ENCODE measurements at regions not wholly inside any gene's neighbourhood (a gene's known extent, or its start where the extent isn't known, plus 50 kb on each side); places are given as distances from the start of the nearest gene placed in this dataset.

DNA sequence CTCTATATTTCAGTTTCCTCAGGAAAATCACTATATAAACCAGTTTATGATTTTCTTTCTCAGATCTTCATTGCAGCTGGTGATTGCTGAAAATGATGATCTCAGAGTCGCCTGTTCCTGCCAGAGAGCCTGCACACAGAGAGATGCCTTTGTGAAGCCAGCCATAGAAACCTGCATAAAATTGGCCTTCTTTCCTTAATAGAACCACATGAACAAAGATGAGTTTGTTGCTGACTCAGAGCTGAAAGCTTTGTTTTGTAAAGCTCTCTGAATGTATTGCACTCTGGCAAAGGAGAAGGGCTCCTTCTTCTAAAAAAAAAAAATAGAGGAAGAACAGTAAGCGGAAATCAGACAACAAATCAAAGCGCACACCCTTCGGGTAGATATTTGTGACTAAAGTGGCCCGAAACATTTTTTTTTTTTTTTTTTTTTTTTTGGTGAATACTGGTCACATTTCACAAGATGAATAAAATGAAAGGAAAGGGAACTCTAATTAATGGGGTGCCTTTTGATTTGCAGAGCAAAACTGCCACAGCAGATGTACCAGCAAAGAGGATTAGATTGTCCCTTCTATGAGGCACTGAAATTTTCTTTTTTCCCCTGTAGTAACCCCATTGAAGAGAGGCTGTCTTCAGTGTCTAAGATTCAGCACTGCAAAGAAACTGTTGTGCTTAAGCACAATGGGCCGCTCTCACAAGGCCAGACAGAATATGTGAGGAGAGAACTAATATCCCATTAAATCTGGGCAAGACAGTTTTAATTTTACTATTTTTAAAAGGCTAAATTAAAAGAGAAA lies 75.1 kb upstream of the PTPRZ1 start:
- Histone ChIP-seq H3K4me3 (ENCODE audit: low read depth in 2 of 2, low read length in 2 of 2) (no peak overlapping the region), H3K27me3 (ENCODE audit: control insufficient read depth, insufficient read depth, low read length) (no peaks in the 10 kb centered on the region), H3K27ac (ENCODE audit: low read length) (no peak overlapping the region), H3K36me3 (ENCODE audit: control insufficient read depth, insufficient read depth, low read length) (no peaks in the 10 kb centered on the region), H3K9me3 (ENCODE audit: control insufficient read depth, insufficient read depth, low read depth, low read length) (no peaks in the 10 kb centered on the region), H3K4me1 (ENCODE audit: control insufficient read depth, insufficient read depth, low read length) (no peaks in the 10 kb centered on the region)
- intact Hi-C loops (cut with micrococcal nuclease; ENCODE audit: unreplicated experiment) = no loop called here
- ATAC-seq (no peak), DNase-seq (ENCODE audit: low read depth, low spot score) (no peak)
- in situ Hi-C loops (cut with HindIII; ENCODE audit: low pct_unique_long_range_greater_than_20kb, low sequenced_read_pairs) = no loop called here
- POLR2A ChIA-PET = no interaction called here
- TF ChIP-seq, protein P1, sequence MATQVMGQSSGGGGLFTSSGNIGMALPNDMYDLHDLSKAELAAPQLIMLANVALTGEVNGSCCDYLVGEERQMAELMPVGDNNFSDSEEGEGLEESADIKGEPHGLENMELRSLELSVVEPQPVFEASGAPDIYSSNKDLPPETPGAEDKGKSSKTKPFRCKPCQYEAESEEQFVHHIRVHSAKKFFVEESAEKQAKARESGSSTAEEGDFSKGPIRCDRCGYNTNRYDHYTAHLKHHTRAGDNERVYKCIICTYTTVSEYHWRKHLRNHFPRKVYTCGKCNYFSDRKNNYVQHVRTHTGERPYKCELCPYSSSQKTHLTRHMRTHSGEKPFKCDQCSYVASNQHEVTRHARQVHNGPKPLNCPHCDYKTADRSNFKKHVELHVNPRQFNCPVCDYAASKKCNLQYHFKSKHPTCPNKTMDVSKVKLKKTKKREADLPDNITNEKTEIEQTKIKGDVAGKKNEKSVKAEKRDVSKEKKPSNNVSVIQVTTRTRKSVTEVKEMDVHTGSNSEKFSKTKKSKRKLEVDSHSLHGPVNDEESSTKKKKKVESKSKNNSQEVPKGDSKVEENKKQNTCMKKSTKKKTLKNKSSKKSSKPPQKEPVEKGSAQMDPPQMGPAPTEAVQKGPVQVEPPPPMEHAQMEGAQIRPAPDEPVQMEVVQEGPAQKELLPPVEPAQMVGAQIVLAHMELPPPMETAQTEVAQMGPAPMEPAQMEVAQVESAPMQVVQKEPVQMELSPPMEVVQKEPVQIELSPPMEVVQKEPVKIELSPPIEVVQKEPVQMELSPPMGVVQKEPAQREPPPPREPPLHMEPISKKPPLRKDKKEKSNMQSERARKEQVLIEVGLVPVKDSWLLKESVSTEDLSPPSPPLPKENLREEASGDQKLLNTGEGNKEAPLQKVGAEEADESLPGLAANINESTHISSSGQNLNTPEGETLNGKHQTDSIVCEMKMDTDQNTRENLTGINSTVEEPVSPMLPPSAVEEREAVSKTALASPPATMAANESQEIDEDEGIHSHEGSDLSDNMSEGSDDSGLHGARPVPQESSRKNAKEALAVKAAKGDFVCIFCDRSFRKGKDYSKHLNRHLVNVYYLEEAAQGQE (IDR thresholded peaks at IDR 0.05; ENCODE audit: insufficient read depth in 1 of 2, low read depth in 2 of 2, low read length in 1 of 2) = no peak
- TF ChIP-seq TCF7L2 (IDR thresholded peaks at IDR 0.05; ENCODE audit: low read depth, low read length) = no peak
- TF ChIP-seq POLR2AphosphoS5 (IDR thresholded peaks at IDR 0.05; ENCODE audit: low read depth, low read length) = no peak
- TF ChIP-seq, protein P2, sequence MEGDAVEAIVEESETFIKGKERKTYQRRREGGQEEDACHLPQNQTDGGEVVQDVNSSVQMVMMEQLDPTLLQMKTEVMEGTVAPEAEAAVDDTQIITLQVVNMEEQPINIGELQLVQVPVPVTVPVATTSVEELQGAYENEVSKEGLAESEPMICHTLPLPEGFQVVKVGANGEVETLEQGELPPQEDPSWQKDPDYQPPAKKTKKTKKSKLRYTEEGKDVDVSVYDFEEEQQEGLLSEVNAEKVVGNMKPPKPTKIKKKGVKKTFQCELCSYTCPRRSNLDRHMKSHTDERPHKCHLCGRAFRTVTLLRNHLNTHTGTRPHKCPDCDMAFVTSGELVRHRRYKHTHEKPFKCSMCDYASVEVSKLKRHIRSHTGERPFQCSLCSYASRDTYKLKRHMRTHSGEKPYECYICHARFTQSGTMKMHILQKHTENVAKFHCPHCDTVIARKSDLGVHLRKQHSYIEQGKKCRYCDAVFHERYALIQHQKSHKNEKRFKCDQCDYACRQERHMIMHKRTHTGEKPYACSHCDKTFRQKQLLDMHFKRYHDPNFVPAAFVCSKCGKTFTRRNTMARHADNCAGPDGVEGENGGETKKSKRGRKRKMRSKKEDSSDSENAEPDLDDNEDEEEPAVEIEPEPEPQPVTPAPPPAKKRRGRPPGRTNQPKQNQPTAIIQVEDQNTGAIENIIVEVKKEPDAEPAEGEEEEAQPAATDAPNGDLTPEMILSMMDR (IDR thresholded peaks at IDR 0.05) = no peak
- no peak for TF ChIP-seq SIN3A (IDR thresholded peaks at IDR 0.05; ENCODE audit: borderline replicate concordance, insufficient read depth, low read depth, low read length)
- BruUV-seq (replicated peaks) = no TSS peak
- CTCF ChIA-PET = no interaction called here

DNA sequence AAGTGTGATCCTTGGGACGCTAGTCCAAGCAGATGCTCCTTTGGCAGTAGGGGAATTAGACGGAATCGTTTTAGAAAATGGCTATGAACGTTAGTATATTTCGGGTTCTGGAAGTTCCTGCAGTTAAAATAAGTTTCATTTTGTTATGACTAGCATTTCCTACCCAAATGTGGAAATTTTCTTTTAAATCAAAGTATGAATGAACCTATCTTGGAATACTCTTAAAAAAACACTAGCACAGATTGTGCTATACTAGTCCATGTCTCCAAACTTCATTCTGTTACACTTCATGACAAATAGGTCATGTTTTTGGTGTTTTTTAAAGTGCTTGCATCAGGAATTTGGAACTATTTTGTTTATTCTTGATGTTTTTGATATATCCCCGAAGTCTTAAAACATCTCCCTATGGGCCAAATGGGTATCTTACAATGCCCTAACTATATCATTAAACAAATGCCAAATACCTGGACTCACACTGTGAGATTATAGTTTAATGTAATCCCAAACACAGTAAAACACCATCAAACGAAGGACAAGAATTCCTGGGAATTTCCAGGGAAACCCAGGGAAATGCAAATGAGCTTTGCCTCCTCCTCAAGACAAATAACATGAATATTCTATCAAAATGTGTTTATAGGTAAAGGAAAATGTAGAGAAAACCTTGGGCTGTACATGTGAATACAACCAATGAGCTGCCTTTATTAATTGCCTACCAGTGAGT lies 75.9 kb upstream of the PTPRZ1 start:
- in situ Hi-C loops (cut with HindIII; ENCODE audit: low pct_unique_long_range_greater_than_20kb, low sequenced_read_pairs) (no loop called here), intact Hi-C loops (cut with micrococcal nuclease; ENCODE audit: unreplicated experiment) (no loop called here)
- no peaks in the 10 kb centered on the region for H3K27me3 ChIP-seq (ENCODE audit: control insufficient read depth, insufficient read depth, low read length)
- H3K4me1 ChIP-seq (ENCODE audit: control insufficient read depth, insufficient read depth, low read length) = no peaks in the 10 kb centered on the region
- H3K27ac ChIP-seq (ENCODE audit: low read length) = no peak overlapping the region
- no peak for DNase-seq (ENCODE audit: low read depth, low spot score)
- no peak for ATAC-seq
- no TSS peak for BruUV-seq (replicated peaks)
- no peak overlapping the region for H3K4me3 ChIP-seq (ENCODE audit: low read depth in 2 of 2, low read length in 2 of 2)
- CTCF ChIA-PET = no interaction called here
- TF ChIP-seq TCF7L2 (IDR thresholded peaks at IDR 0.05; ENCODE audit: low read depth, low read length) (no peak), POLR2AphosphoS5 (IDR thresholded peaks at IDR 0.05; ENCODE audit: low read depth, low read length) (no peak), SIN3A (IDR thresholded peaks at IDR 0.05; ENCODE audit: borderline replicate concordance, insufficient read depth, low read depth, low read length) (no peak)
- TF ChIP-seq, protein P1 (IDR thresholded peaks at IDR 0.05; ENCODE audit: insufficient read depth in 1 of 2, low read depth in 2 of 2, low read length in 1 of 2) = no peak
- TF ChIP-seq, protein P2 (IDR thresholded peaks at IDR 0.05) = no peak
- H3K9me3 ChIP-seq (ENCODE audit: control insufficient read depth, insufficient read depth, low read depth, low read length) = no peaks in the 10 kb centered on the region
- POLR2A ChIA-PET = no interaction called here
- no peaks in the 10 kb centered on the region for H3K36me3 ChIP-seq (ENCODE audit: control insufficient read depth, insufficient read depth, low read length)
